ENCODE measurements at regions not wholly inside any gene's neighbourhood (a gene's known extent, or its start where the extent isn't known, plus 50 kb on each side); places are given as distances from the start of the nearest gene placed in this dataset.

- TF ChIP-seq, protein P1, sequence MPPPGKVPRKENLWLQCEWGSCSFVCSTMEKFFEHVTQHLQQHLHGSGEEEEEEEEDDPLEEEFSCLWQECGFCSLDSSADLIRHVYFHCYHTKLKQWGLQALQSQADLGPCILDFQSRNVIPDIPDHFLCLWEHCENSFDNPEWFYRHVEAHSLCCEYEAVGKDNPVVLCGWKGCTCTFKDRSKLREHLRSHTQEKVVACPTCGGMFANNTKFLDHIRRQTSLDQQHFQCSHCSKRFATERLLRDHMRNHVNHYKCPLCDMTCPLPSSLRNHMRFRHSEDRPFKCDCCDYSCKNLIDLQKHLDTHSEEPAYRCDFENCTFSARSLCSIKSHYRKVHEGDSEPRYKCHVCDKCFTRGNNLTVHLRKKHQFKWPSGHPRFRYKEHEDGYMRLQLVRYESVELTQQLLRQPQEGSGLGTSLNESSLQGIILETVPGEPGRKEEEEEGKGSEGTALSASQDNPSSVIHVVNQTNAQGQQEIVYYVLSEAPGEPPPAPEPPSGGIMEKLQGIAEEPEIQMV (CRISPR knock-in tag; IDR thresholded peaks at IDR 0.05; ENCODE audit: low read depth) = no peak
- TF ChIP-seq ZNF33B (CRISPR knock-in tag; IDR thresholded peaks at IDR 0.05) (no peak), XBP1 (CRISPR knock-in tag; IDR thresholded peaks at IDR 0.05) (no peak), ELF1 (CRISPR knock-in tag; IDR thresholded peaks at IDR 0.05) (no peak)
These were observed 53.2 kb upstream of the CUL3 start (continued) for GRCh38 chr2:224638301-224638823.

All from HepG2 (cell line).